ENCODE measurements at regions not wholly inside any gene's neighbourhood (a gene's known extent, or its start where the extent isn't known, plus 50 kb on each side); places are given as distances from the start of the nearest gene placed in this dataset.

DNA sequence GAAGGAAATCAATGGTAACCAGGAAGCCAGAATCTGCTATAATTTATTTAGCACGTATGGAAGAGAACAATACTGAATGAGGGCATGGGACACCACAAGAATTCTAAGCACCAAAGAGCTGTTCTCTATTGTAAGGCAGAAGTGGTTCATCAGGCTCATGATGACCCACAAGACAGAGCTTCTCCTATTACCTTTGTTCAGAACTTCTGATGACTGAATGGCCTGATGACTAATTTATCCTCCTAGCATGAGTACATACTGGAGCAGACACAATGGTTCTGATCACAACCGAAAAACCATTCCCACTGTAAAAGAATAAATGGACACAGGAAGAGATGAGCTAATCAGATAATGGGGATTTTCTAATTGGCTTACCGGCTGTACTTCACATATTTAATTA, 329.8 kb upstream of the PDE4D start:
- TF ChIP-seq TAF1 (IDR thresholded peaks at IDR 0.05; ENCODE audit: borderline replicate concordance, insufficient read depth, low read length) (no peak), POLR2AphosphoS5 (IDR thresholded peaks at IDR 0.05; ENCODE audit: low read depth, low read length) (no peak), SIN3A (IDR thresholded peaks at IDR 0.05; ENCODE audit: borderline replicate concordance, insufficient read depth, low read length) (no peak), FOXP2 (optimal IDR thresholded peaks at IDR 0.05; ENCODE audit: borderline replicate concordance, extremely low read depth, extremely low read length, insufficient read depth) (no peak)
- TF ChIP-seq, protein P1, sequence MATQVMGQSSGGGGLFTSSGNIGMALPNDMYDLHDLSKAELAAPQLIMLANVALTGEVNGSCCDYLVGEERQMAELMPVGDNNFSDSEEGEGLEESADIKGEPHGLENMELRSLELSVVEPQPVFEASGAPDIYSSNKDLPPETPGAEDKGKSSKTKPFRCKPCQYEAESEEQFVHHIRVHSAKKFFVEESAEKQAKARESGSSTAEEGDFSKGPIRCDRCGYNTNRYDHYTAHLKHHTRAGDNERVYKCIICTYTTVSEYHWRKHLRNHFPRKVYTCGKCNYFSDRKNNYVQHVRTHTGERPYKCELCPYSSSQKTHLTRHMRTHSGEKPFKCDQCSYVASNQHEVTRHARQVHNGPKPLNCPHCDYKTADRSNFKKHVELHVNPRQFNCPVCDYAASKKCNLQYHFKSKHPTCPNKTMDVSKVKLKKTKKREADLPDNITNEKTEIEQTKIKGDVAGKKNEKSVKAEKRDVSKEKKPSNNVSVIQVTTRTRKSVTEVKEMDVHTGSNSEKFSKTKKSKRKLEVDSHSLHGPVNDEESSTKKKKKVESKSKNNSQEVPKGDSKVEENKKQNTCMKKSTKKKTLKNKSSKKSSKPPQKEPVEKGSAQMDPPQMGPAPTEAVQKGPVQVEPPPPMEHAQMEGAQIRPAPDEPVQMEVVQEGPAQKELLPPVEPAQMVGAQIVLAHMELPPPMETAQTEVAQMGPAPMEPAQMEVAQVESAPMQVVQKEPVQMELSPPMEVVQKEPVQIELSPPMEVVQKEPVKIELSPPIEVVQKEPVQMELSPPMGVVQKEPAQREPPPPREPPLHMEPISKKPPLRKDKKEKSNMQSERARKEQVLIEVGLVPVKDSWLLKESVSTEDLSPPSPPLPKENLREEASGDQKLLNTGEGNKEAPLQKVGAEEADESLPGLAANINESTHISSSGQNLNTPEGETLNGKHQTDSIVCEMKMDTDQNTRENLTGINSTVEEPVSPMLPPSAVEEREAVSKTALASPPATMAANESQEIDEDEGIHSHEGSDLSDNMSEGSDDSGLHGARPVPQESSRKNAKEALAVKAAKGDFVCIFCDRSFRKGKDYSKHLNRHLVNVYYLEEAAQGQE (IDR thresholded peaks at IDR 0.05; ENCODE audit: insufficient read depth in 1 of 2, low read depth in 2 of 2, low read length in 2 of 2) = no peak
